ENCODE measurements at regions not wholly inside any gene's neighbourhood (a gene's known extent, or its start where the extent isn't known, plus 50 kb on each side); places are given as distances from the start of the nearest gene placed in this dataset.
"Not testable (repeated sequence)": the region's sequence is repeated elsewhere in the genome, so short reads cannot be mapped to it uniquely, and the experiment has no call there.

GRCh38 chr2:154551649-154552048 lies 146.8 kb upstream of the KCNJ3 start:
- H3K27me3 ChIP-seq (ENCODE audit: control insufficient read depth, insufficient read depth): no peaks in the 10 kb centered on the region
- H3K4me3 ChIP-seq (ENCODE audit: low read length): no peak overlapping the region
- H3K9me3 ChIP-seq (ENCODE audit: control insufficient read depth, low read length): no peaks in the 10 kb centered on the region
- DNase-seq (no peak), ATAC-seq (no peak)
- intact Hi-C loops (cut with DNase I): no loop called here
- H3K4me1 ChIP-seq (ENCODE audit: control insufficient read depth, insufficient read depth, low read length): no peaks in the 10 kb centered on the region
- H3K27ac ChIP-seq (ENCODE audit: low read length): no peak overlapping the region

GRCh38 chr2:154554046-154554445 lies 144.4 kb upstream of the KCNJ3 start:
- H3K27ac ChIP-seq (ENCODE audit: low read length): no peak overlapping the region
- H3K4me1 ChIP-seq (ENCODE audit: control insufficient read depth, insufficient read depth, low read length): no peaks in the 10 kb centered on the region
- intact Hi-C loops (cut with DNase I): no loop called here
- H3K9me3 ChIP-seq (ENCODE audit: control insufficient read depth, low read length): no peaks in the 10 kb centered on the region
- ATAC-seq (no peak), DNase-seq (no peak)
- H3K27me3 ChIP-seq (ENCODE audit: control insufficient read depth, insufficient read depth): no peaks in the 10 kb centered on the region
- H3K4me3 ChIP-seq (ENCODE audit: low read length): no peak overlapping the region

GRCh38 chr2:154555710-154556109 lies 142.8 kb upstream of the KCNJ3 start:
- Histone ChIP-seq H3K9me3 (ENCODE audit: control insufficient read depth, low read length) (no peaks in the 10 kb centered on the region), H3K4me1 (ENCODE audit: control insufficient read depth, insufficient read depth, low read length) (no peaks in the 10 kb centered on the region), H3K27ac (ENCODE audit: low read length) (no peak overlapping the region), H3K27me3 (ENCODE audit: control insufficient read depth, insufficient read depth) (no peaks in the 10 kb centered on the region), H3K4me3 (ENCODE audit: low read length) (no peak overlapping the region)
- WGBS: 90% methylated on average over 1 of the region's 1 CpG
- no peak for DNase-seq
- intact Hi-C loops (cut with DNase I): no loop called here
- no peak for ATAC-seq

- intact Hi-C loops (cut with DNase I): no loop called here
- DNase-seq (no peak), ATAC-seq (no peak)
- Histone ChIP-seq H3K27me3 (ENCODE audit: control insufficient read depth, insufficient read depth) (no peaks in the 10 kb centered on the region), H3K27ac (ENCODE audit: low read length) (no peak overlapping the region), H3K9me3 (ENCODE audit: control insufficient read depth, low read length) (no peaks in the 10 kb centered on the region), H3K4me3 (ENCODE audit: low read length) (no peak overlapping the region), H3K4me1 (ENCODE audit: control insufficient read depth, insufficient read depth, low read length) (no peaks in the 10 kb centered on the region)
- WGBS: 82% methylated on average over 2 of the region's 2 CpGs
Observed at GRCh38 chr2:154556146-154556545, 142.3 kb upstream of the KCNJ3 start.

- intact Hi-C loops (cut with DNase I): no loop called here
- Histone ChIP-seq H3K4me3 (ENCODE audit: low read length) (no peak overlapping the region), H3K4me1 (ENCODE audit: control insufficient read depth, insufficient read depth, low read length) (no peaks in the 10 kb centered on the region), H3K9me3 (ENCODE audit: control insufficient read depth, low read length) (no peaks in the 10 kb centered on the region), H3K27ac (ENCODE audit: low read length) (no peak overlapping the region), H3K27me3 (ENCODE audit: control insufficient read depth, insufficient read depth) (no peaks in the 10 kb centered on the region)
- 50% methylated on average over 1 of the region's 1 CpG for WGBS
- DNase-seq (no peak), ATAC-seq (no peak)
Observed at GRCh38 chr2:154556607-154557006, 141.9 kb upstream of the KCNJ3 start.

GRCh38 chr2:154557906-154558305 lies 140.6 kb upstream of the KCNJ3 start:
- H3K9me3 ChIP-seq (ENCODE audit: control insufficient read depth, low read length): no peaks in the 10 kb centered on the region
- DNase-seq: no peak
- H3K27me3 ChIP-seq (ENCODE audit: control insufficient read depth, insufficient read depth): no peaks in the 10 kb centered on the region
- WGBS: 82% methylated on average over 2 of the region's 2 CpGs
- intact Hi-C loops (cut with DNase I): no loop called here
- H3K4me1 ChIP-seq (ENCODE audit: control insufficient read depth, insufficient read depth, low read length): no peaks in the 10 kb centered on the region
- H3K27ac ChIP-seq (ENCODE audit: low read length): no peak overlapping the region
- no peak overlapping the region for H3K4me3 ChIP-seq (ENCODE audit: low read length)
- no peak for ATAC-seq

GRCh38 chr2:154565433-154565832 lies 133.1 kb upstream of the KCNJ3 start:
- Histone ChIP-seq H3K27me3 (ENCODE audit: control insufficient read depth, insufficient read depth) (no peaks in the 10 kb centered on the region), H3K27ac (ENCODE audit: low read length) (no peak overlapping the region), H3K9me3 (ENCODE audit: control insufficient read depth, low read length) (no peaks in the 10 kb centered on the region), H3K4me1 (ENCODE audit: control insufficient read depth, insufficient read depth, low read length) (no peaks in the 10 kb centered on the region), H3K4me3 (ENCODE audit: low read length) (no peak overlapping the region)
- no peak for ATAC-seq
- DNase-seq: no peak
- WGBS: 91% methylated on average over 2 of the region's 2 CpGs
- intact Hi-C loops (cut with DNase I): no loop called here

GRCh38 chr2:154568413-154568812 lies 130.1 kb upstream of the KCNJ3 start:
- H3K9me3 ChIP-seq (ENCODE audit: control insufficient read depth, low read length): no peaks in the 10 kb centered on the region
- intact Hi-C loops (cut with DNase I): no loop called here
- no peak overlapping the region for H3K4me3 ChIP-seq (ENCODE audit: low read length)
- DNase-seq (no peak), ATAC-seq (no peak)
- no peaks in the 10 kb centered on the region for H3K4me1 ChIP-seq (ENCODE audit: control insufficient read depth, insufficient read depth, low read length)
- no peak overlapping the region for H3K27ac ChIP-seq (ENCODE audit: low read length)
- H3K27me3 ChIP-seq (ENCODE audit: control insufficient read depth, insufficient read depth): no peaks in the 10 kb centered on the region
- WGBS: 36% methylated on average over 1 of the region's 1 CpG

- Histone ChIP-seq H3K4me3 (ENCODE audit: low read length) (no peak overlapping the region), H3K9me3 (ENCODE audit: control insufficient read depth, low read length) (no peaks in the 10 kb centered on the region), H3K4me1 (ENCODE audit: control insufficient read depth, insufficient read depth, low read length) (no peaks in the 10 kb centered on the region), H3K27ac (ENCODE audit: low read length) (no peak overlapping the region), H3K27me3 (ENCODE audit: control insufficient read depth, insufficient read depth) (no peaks in the 10 kb centered on the region)
- intact Hi-C loops (cut with DNase I): no loop called here
- WGBS: 85% methylated on average over 6 of the region's 6 CpGs
- ATAC-seq (no peak), DNase-seq (no peak)
Observed at GRCh38 chr2:154570501-154570900, 128.0 kb upstream of the KCNJ3 start.

GRCh38 chr2:154576699-154577098 lies 121.8 kb upstream of the KCNJ3 start:
- ATAC-seq; H3K4me3 ChIP-seq (ENCODE audit: low read length); H3K9me3 ChIP-seq (ENCODE audit: control insufficient read depth, low read length); H3K27me3 ChIP-seq (ENCODE audit: control insufficient read depth, insufficient read depth); DNase-seq; H3K27ac ChIP-seq (ENCODE audit: low read length); H3K4me1 ChIP-seq (ENCODE audit: control insufficient read depth, insufficient read depth, low read length); intact Hi-C loops (cut with DNase I): not testable (repeated sequence)
- WGBS: 95% methylated on average over 13 of the region's 13 CpGs

- H3K9me3 ChIP-seq (ENCODE audit: control insufficient read depth, low read length): no peaks in the 10 kb centered on the region
- WGBS: 95% methylated on average over 19 of the region's 19 CpGs
- intact Hi-C loops (cut with DNase I): no loop called here
- H3K27ac ChIP-seq (ENCODE audit: low read length): no peak overlapping the region
- H3K4me1 ChIP-seq (ENCODE audit: control insufficient read depth, insufficient read depth, low read length): no peaks in the 10 kb centered on the region
- DNase-seq (no peak), ATAC-seq (no peak)
- no peaks in the 10 kb centered on the region for H3K27me3 ChIP-seq (ENCODE audit: control insufficient read depth, insufficient read depth)
- H3K4me3 ChIP-seq (ENCODE audit: low read length): no peak overlapping the region
Observed at GRCh38 chr2:154577390-154577789, 121.1 kb upstream of the KCNJ3 start.

GRCh38 chr2:154580767-154581166 lies 117.7 kb upstream of the KCNJ3 start:
- intact Hi-C loops (cut with DNase I): no loop called here
- 82% methylated on average over 3 of the region's 3 CpGs for WGBS
- Histone ChIP-seq H3K4me1 (ENCODE audit: control insufficient read depth, insufficient read depth, low read length) (no peaks in the 10 kb centered on the region), H3K27ac (ENCODE audit: low read length) (no peak overlapping the region), H3K9me3 (ENCODE audit: control insufficient read depth, low read length) (no peaks in the 10 kb centered on the region), H3K4me3 (ENCODE audit: low read length) (no peak overlapping the region), H3K27me3 (ENCODE audit: control insufficient read depth, insufficient read depth) (no peaks in the 10 kb centered on the region)
- ATAC-seq (no peak), DNase-seq (no peak)

All from right cardiac atrium (tissue), 5 donors.